ENCODE measurements at regions not wholly inside any gene's neighbourhood (a gene's known extent, or its start where the extent isn't known, plus 50 kb on each side); places are given as distances from the start of the nearest gene placed in this dataset.

DNA sequence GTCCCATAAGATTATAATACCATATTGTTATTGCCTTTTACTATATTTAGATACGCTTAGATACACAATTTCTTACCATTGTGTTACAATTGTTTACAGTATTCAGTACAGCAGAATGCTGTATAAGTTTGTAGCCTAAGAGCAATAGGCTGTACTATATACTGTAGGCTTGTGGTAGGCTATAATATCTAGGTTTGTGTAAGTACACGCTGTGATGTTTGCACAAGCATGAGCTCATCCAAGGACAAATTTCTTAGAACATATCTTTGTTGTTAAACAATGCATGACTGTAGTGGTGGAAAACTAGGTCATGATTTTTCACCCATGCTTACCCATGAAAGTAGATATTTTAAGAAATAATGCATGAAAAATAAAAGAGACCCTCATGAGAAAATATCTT, 509.4 kb upstream of the CDH18 start:
- no peak for TF ChIP-seq CTCF (IDR thresholded peaks at IDR 0.05; ENCODE audit: poor library complexity, severe bottlenecking)
- H3K4me3 ChIP-seq (ENCODE audit: severe bottlenecking) = no peak overlapping the region
- H3K36me3 ChIP-seq (ENCODE audit: low read depth) = no peaks in the 10 kb centered on the region
- no peak overlapping the region for H3K27ac ChIP-seq (ENCODE audit: poor library complexity, severe bottlenecking)
- no peaks in the 10 kb centered on the region for H3K9me3 ChIP-seq (ENCODE audit: severe bottlenecking)
- DNase-seq (ENCODE audit: low spot score) (no peak), ATAC-seq (ENCODE audit: low read depth) (peak; percentile 55)
- no peaks in the 10 kb centered on the region for H3K4me1 ChIP-seq (ENCODE audit: insufficient read depth, poor library complexity, severe bottlenecking)
- peaks cover 8% of the 10 kb centered on the region for H3K27me3 ChIP-seq (ENCODE audit: insufficient read depth, poor library complexity, severe bottlenecking)

GRCh38 chr5:20494706-20495105, 506.7 kb upstream of the CDH18 start:
- DNase-seq (ENCODE audit: low spot score) (no peak), ATAC-seq (ENCODE audit: low read depth) (no peak)
- Histone ChIP-seq H3K4me1 (ENCODE audit: insufficient read depth, poor library complexity, severe bottlenecking) (no peaks in the 10 kb centered on the region), H3K36me3 (ENCODE audit: low read depth) (no peaks in the 10 kb centered on the region), H3K27me3 (ENCODE audit: insufficient read depth, poor library complexity, severe bottlenecking) (peaks cover 3% of the 10 kb centered on the region), H3K4me3 (ENCODE audit: severe bottlenecking) (no peak overlapping the region), H3K9me3 (ENCODE audit: severe bottlenecking) (no peaks in the 10 kb centered on the region), H3K27ac (ENCODE audit: poor library complexity, severe bottlenecking) (no peak overlapping the region)
- no peak for TF ChIP-seq CTCF (IDR thresholded peaks at IDR 0.05; ENCODE audit: poor library complexity, severe bottlenecking)

GRCh38 chr5:20486826-20487225, 498.8 kb upstream of the CDH18 start:
- no peak overlapping the region for H3K27ac ChIP-seq (ENCODE audit: poor library complexity, severe bottlenecking)
- TF ChIP-seq CTCF (IDR thresholded peaks at IDR 0.05; ENCODE audit: poor library complexity, severe bottlenecking) = no peak
- no peak overlapping the region for H3K4me3 ChIP-seq (ENCODE audit: severe bottlenecking)
- DNase-seq (ENCODE audit: low spot score) (no peak), ATAC-seq (ENCODE audit: low read depth) (no peak)
- H3K27me3 ChIP-seq (ENCODE audit: insufficient read depth, poor library complexity, severe bottlenecking) = no peaks in the 10 kb centered on the region
- H3K4me1 ChIP-seq (ENCODE audit: insufficient read depth, poor library complexity, severe bottlenecking) = no peaks in the 10 kb centered on the region
- H3K36me3 ChIP-seq (ENCODE audit: low read depth) = no peaks in the 10 kb centered on the region
- no peaks in the 10 kb centered on the region for H3K9me3 ChIP-seq (ENCODE audit: severe bottlenecking)

GRCh38 chr5:20476016-20476415, 488.0 kb upstream of the CDH18 start:
- no peak for TF ChIP-seq CTCF (IDR thresholded peaks at IDR 0.05; ENCODE audit: poor library complexity, severe bottlenecking)
- no peaks in the 10 kb centered on the region for H3K27me3 ChIP-seq (ENCODE audit: insufficient read depth, poor library complexity, severe bottlenecking)
- no peaks in the 10 kb centered on the region for H3K4me1 ChIP-seq (ENCODE audit: insufficient read depth, poor library complexity, severe bottlenecking)
- H3K9me3 ChIP-seq (ENCODE audit: severe bottlenecking) = no peaks in the 10 kb centered on the region
- H3K27ac ChIP-seq (ENCODE audit: poor library complexity, severe bottlenecking) = no peak overlapping the region
- DNase-seq (ENCODE audit: low spot score) = no peak
- H3K4me3 ChIP-seq (ENCODE audit: severe bottlenecking) = no peak overlapping the region
- no peak for ATAC-seq (ENCODE audit: low read depth)
- no peaks in the 10 kb centered on the region for H3K36me3 ChIP-seq (ENCODE audit: low read depth)

DNA sequence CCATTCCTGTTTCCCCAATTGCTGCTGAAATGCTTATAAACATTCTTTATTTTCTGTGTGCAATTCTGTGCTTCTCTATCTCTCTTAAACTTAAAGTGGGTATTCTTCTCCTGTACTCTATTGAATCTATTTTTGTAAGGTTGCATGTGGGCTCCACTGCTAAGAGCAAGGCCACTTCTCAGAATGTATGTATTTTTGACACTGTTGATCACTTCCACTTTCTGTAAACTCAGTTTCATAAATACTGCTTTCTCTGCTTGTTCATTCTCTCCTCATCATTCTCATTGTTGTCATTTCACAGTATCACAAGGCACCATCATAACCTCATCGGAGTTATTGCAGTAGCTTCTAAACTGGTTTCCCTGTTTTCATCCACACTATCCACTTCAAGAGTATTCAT, 483.0 kb upstream of the CDH18 start:
- Histone ChIP-seq H3K4me3 (ENCODE audit: severe bottlenecking) (no peak overlapping the region), H3K27me3 (ENCODE audit: insufficient read depth, poor library complexity, severe bottlenecking) (no peaks in the 10 kb centered on the region), H3K9me3 (ENCODE audit: severe bottlenecking) (no peaks in the 10 kb centered on the region), H3K36me3 (ENCODE audit: low read depth) (no peaks in the 10 kb centered on the region), H3K4me1 (ENCODE audit: insufficient read depth, poor library complexity, severe bottlenecking) (no peaks in the 10 kb centered on the region), H3K27ac (ENCODE audit: poor library complexity, severe bottlenecking) (no peak overlapping the region)
- no peak for TF ChIP-seq CTCF (IDR thresholded peaks at IDR 0.05; ENCODE audit: poor library complexity, severe bottlenecking)
- DNase-seq (ENCODE audit: low spot score) (no peak), ATAC-seq (ENCODE audit: low read depth) (no peak)

Data from RWPE2 (cell line).